ENCODE measurements at regions not wholly inside any gene's neighbourhood (a gene's known extent, or its start where the extent isn't known, plus 50 kb on each side); places are given as distances from the start of the nearest gene placed in this dataset.

- Histone ChIP-seq H3K27me3 (no peaks in the 10 kb centered on the region), H3K4me3 (no peak overlapping the region), H3K4me1 (no peaks in the 10 kb centered on the region), H3K9me3 (no peaks in the 10 kb centered on the region), H3K36me3 (no peaks in the 10 kb centered on the region), H3K27ac (no peak overlapping the region)
- TF ChIP-seq, protein P1, sequence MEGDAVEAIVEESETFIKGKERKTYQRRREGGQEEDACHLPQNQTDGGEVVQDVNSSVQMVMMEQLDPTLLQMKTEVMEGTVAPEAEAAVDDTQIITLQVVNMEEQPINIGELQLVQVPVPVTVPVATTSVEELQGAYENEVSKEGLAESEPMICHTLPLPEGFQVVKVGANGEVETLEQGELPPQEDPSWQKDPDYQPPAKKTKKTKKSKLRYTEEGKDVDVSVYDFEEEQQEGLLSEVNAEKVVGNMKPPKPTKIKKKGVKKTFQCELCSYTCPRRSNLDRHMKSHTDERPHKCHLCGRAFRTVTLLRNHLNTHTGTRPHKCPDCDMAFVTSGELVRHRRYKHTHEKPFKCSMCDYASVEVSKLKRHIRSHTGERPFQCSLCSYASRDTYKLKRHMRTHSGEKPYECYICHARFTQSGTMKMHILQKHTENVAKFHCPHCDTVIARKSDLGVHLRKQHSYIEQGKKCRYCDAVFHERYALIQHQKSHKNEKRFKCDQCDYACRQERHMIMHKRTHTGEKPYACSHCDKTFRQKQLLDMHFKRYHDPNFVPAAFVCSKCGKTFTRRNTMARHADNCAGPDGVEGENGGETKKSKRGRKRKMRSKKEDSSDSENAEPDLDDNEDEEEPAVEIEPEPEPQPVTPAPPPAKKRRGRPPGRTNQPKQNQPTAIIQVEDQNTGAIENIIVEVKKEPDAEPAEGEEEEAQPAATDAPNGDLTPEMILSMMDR (IDR thresholded peaks at IDR 0.05) = no peak
- no peak for TF ChIP-seq POLR2A (IDR thresholded peaks at IDR 0.05)
- no peak for DNase-seq
- intact Hi-C loops (cut with DNase I; ENCODE audit: low total_unique reads) = no loop called here
Observed at GRCh38 chr2:147490401-147491261, 354.2 kb upstream of the ACVR2A start.

GRCh38 chr2:147488472-147488871 lies 356.4 kb upstream of the ACVR2A start:
- H3K36me3 ChIP-seq = no peaks in the 10 kb centered on the region
- no peak for DNase-seq
- intact Hi-C loops (cut with DNase I; ENCODE audit: low total_unique reads) = no loop called here
- TF ChIP-seq POLR2A (IDR thresholded peaks at IDR 0.05) = no peak
- TF ChIP-seq, protein P1 (IDR thresholded peaks at IDR 0.05) = no peak
- H3K4me3 ChIP-seq = no peak overlapping the region
- no peaks in the 10 kb centered on the region for H3K4me1 ChIP-seq
- no peaks in the 10 kb centered on the region for H3K9me3 ChIP-seq
- no peak overlapping the region for H3K27ac ChIP-seq
- no peaks in the 10 kb centered on the region for H3K27me3 ChIP-seq

GRCh38 chr2:147487978-147488289 lies 356.9 kb upstream of the ACVR2A start:
- H3K36me3 ChIP-seq = no peaks in the 10 kb centered on the region
- no peak overlapping the region for H3K4me3 ChIP-seq
- H3K4me1 ChIP-seq = no peaks in the 10 kb centered on the region
- H3K27ac ChIP-seq = no peak overlapping the region
- H3K9me3 ChIP-seq = no peaks in the 10 kb centered on the region
- no peaks in the 10 kb centered on the region for H3K27me3 ChIP-seq
- intact Hi-C loops (cut with DNase I; ENCODE audit: low total_unique reads) = no loop called here
- TF ChIP-seq, protein P1 (IDR thresholded peaks at IDR 0.05) = no peak
- no peak for TF ChIP-seq POLR2A (IDR thresholded peaks at IDR 0.05)
- no peak for DNase-seq

GRCh38 chr2:147487286-147487977 lies 357.4 kb upstream of the ACVR2A start:
- Histone ChIP-seq H3K27me3 (no peaks in the 10 kb centered on the region), H3K36me3 (no peaks in the 10 kb centered on the region), H3K27ac (no peak overlapping the region), H3K9me3 (no peaks in the 10 kb centered on the region), H3K4me1 (no peaks in the 10 kb centered on the region), H3K4me3 (no peak overlapping the region)
- no peak for DNase-seq
- intact Hi-C loops (cut with DNase I; ENCODE audit: low total_unique reads) = no loop called here
- no peak for TF ChIP-seq POLR2A (IDR thresholded peaks at IDR 0.05)
- TF ChIP-seq, protein P1 (IDR thresholded peaks at IDR 0.05) = no peak

GRCh38 chr2:147485210-147485851 lies 359.5 kb upstream of the ACVR2A start:
- no peak for DNase-seq
- no peaks in the 10 kb centered on the region for H3K4me1 ChIP-seq
- no peak for TF ChIP-seq POLR2A (IDR thresholded peaks at IDR 0.05)
- TF ChIP-seq, protein P1 (IDR thresholded peaks at IDR 0.05) = no peak
- no peak overlapping the region for H3K27ac ChIP-seq
- intact Hi-C loops (cut with DNase I; ENCODE audit: low total_unique reads) = no loop called here
- no peak overlapping the region for H3K4me3 ChIP-seq
- no peaks in the 10 kb centered on the region for H3K36me3 ChIP-seq
- H3K9me3 ChIP-seq = no peaks in the 10 kb centered on the region
- no peaks in the 10 kb centered on the region for H3K27me3 ChIP-seq

Measured in uterus (tissue), 3 donors.